Karpas-422 (cell line): ENCODE measurements at regions not wholly inside any gene's neighbourhood (a gene's known extent, or its start where the extent isn't known, plus 50 kb on each side); places are given as distances from the start of the nearest gene placed in this dataset.

Experiments
- DNase-seq: peaks from one replicate; pipeline ENCODE4 v3.0.0-alpha.2; 2015
- H2AFZ ChIP-seq: fragments of 200-600 bp; sonication (generic); 2 replicates; pipeline ENCODE4 v1.6.1; 2014; ENCODE audit warnings: antibody characterized with exemption, low read length, mixed read lengths
- H3K27ac ChIP-seq: fragments of 200-600 bp; sonication (generic); 2 replicates; pipeline ENCODE4 v1.5.1; 2014; ENCODE audit warnings: mild to moderate bottlenecking, low read length, moderate library complexity
- H3K27me3 ChIP-seq: fragments of 200-600 bp; sonication (generic); 2 replicates; pipeline ENCODE4 v1.6.1; 2014; ENCODE audit warnings: low read length, mixed read lengths
- H3K36me3 ChIP-seq: fragments of 200-600 bp; sonication (generic); 2 replicates; pipeline ENCODE4 v1.6.1; 2014; ENCODE audit warnings: low read length, mixed read lengths; ENCODE audit not compliant: insufficient read depth
- H3K4me1 ChIP-seq: fragments of 200-600 bp; sonication (generic); 2 replicates; pipeline ENCODE4 v1.6.1; 2014; ENCODE audit warnings: mild to moderate bottlenecking, low read length, mixed read lengths
- H3K4me2 ChIP-seq: fragments of 200-600 bp; sonication (generic); 2 replicates; pipeline ENCODE4 v1.6.1; 2014; ENCODE audit warnings: low read length, low read depth, mild to moderate bottlenecking; ENCODE audit not compliant: poor library complexity, severe bottlenecking
- H3K4me3 ChIP-seq: fragments of 200-600 bp; sonication (generic); 2 replicates; pipeline ENCODE4 v1.5.1; 2014; ENCODE audit warnings: mild to moderate bottlenecking, antibody characterized with exemption, low read length, mixed read lengths
- H3K79me2 ChIP-seq: fragments of 200-600 bp; sonication (generic); 2 replicates; pipeline ENCODE4 v1.6.1; 2014; ENCODE audit warnings: mild to moderate bottlenecking, low read length, mixed read lengths
- H3K9ac ChIP-seq: fragments of 200-600 bp; sonication (generic); 2 replicates; pipeline ENCODE4 v1.6.0; 2014; ENCODE audit warnings: low read length
- H3K9me2 ChIP-seq: fragments of 200-600 bp; sonication (generic), shearing (Covaris generic); replicated peaks from 2 replicates; pipeline ENCODE4 v1.6.0; 2014; ENCODE audit warnings: mild to moderate bottlenecking, low read length, moderate library complexity; ENCODE audit not compliant: insufficient read depth
- H3K9me3 ChIP-seq: fragments of 300-700, 200-600 bp; sonication (generic); 2 replicates; pipeline ENCODE4 v1.6.1; 2014; ENCODE audit warnings: low read length, mixed read lengths
- H4K20me1 ChIP-seq: fragments of 200-600 bp; sonication (generic); 2 replicates; pipeline ENCODE4 v1.6.1; 2014; ENCODE audit warnings: mild to moderate bottlenecking, antibody characterized with exemption, low read length, low read depth; ENCODE audit not compliant: insufficient read depth

DNA sequence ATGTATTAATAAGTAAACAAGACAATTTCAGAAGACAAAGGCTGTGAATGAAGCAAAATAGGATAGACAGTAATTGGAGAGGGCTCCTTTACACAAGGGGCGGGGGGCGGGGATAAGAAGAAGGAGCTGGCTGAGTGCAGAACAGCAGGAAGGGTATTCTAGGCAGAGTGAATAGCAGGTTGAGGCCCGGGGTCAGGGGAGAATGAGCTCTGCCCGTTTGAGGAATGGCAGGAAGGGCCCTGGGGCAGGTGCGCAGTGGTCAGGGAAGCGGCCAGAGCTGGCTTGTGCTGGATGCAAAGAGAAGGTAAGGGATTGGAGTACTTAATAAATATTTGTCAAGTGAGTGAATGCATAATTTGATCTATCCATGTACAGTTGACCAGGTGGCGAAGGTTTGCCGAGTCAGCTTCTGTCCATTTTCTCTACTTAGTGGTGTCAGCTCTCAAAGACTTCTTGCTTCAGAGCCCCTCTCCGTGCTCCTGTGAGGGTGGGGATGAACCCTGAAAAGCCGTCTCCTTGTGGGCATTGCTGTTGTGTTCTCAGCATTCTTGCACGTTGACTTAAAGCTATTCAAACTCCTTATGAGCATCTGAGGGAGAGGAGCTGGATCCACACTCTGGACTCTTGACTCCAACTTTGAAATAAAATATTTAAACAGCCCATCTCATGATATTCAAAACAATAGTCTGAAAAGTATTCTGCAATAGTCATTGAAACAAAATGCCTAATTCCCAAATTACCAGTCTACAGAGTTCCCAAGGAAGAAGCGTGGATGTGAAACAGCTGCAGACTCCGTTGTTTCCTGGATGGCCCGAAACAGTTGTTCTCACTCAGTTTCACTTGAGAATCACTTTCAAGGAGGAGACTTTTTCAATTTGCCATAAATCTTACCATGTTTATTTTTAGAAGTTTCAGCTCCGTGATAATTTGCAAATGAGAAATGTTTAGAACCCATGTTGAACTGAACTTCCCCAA lies 105.1 kb downstream of the EDN3 start:
- H3K9me2 ChIP-seq, result no peaks in the 10 kb centered on the region
- no peaks in the 10 kb centered on the region for H3K36me3 ChIP-seq
- H3K4me2 ChIP-seq, result no peak overlapping the region
- no peak overlapping the region for H2AFZ ChIP-seq
- no peak overlapping the region for H3K9ac ChIP-seq
- no peaks in the 10 kb centered on the region for H4K20me1 ChIP-seq
- DNase-seq, result no peak
- H3K4me1 ChIP-seq, result peaks cover 6% of the 10 kb centered on the region
- H3K9me3 ChIP-seq, result no peaks in the 10 kb centered on the region
- H3K79me2 ChIP-seq, result no peaks in the 10 kb centered on the region
- H3K27ac ChIP-seq, result no peak overlapping the region
- H3K27me3 ChIP-seq, result no peaks in the 10 kb centered on the region
- no peak overlapping the region for H3K4me3 ChIP-seq

DNA sequence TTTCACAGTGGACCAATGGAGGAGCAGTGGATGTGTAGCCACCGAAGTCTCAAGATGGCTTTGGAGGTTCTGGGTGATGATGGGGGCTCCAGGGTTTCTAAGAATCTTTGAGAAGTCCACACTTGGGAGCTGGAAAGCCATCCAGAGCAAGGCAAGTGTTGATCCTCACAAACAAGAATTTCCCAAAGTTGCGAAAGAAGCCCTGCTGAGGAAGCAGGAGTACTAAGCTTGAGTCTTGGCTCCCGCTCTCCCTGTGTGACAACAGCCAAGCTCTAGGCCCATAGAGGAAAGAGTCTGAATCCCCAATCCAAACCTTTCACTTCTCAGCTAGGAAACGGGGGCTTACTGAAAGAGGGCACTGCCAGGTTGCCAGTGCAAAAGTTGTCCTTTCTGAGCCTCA lies 106.0 kb downstream of the EDN3 start:
- Histone ChIP-seq H3K79me2 (no peaks in the 10 kb centered on the region), H3K9ac (no peak overlapping the region), H3K9me2 (no peaks in the 10 kb centered on the region), H3K4me1 (peaks cover 6% of the 10 kb centered on the region), H3K9me3 (no peaks in the 10 kb centered on the region), H3K27ac (no peak overlapping the region), H4K20me1 (no peaks in the 10 kb centered on the region), H3K27me3 (no peaks in the 10 kb centered on the region), H3K36me3 (no peaks in the 10 kb centered on the region), H3K4me3 (no peak overlapping the region), H3K4me2 (no peak overlapping the region), H2AFZ (no peak overlapping the region)
- DNase-seq, result no peak

- Histone ChIP-seq H3K27me3 (no peaks in the 10 kb centered on the region; the same call in 1 of the 2 replicates), H3K79me2 (no peaks in the 10 kb centered on the region), H2AFZ (no peak overlapping the region), H3K4me1 (no peaks in the 10 kb centered on the region), H3K9me2 (no peaks in the 10 kb centered on the region), H3K4me3 (no peak overlapping the region), H3K9me3 (no peaks in the 10 kb centered on the region), H3K4me2 (no peak overlapping the region), H4K20me1 (no peaks in the 10 kb centered on the region), H3K36me3 (no peaks in the 10 kb centered on the region), H3K9ac (no peak overlapping the region), H3K27ac (no peak overlapping the region)
- DNase-seq, result no peak
Observed at GRCh38 chr20:59411170-59411569, 110.8 kb downstream of the EDN3 start.

GRCh38 chr20:59411589-59411988 lies 111.2 kb downstream of the EDN3 start:
- H3K9me2 ChIP-seq, result no peaks in the 10 kb centered on the region
- H3K4me2 ChIP-seq, result no peak overlapping the region
- no peak for DNase-seq

GRCh38 chr20:59412181-59412580 lies 111.8 kb downstream of the EDN3 start:
- H3K4me2 ChIP-seq, result no peak overlapping the region
- no peak overlapping the region for H3K9ac ChIP-seq
- H3K79me2 ChIP-seq, result no peaks in the 10 kb centered on the region
- H3K4me1 ChIP-seq, result no peaks in the 10 kb centered on the region
- no peaks in the 10 kb centered on the region for H3K36me3 ChIP-seq
- no peak overlapping the region for H3K4me3 ChIP-seq
- no peaks in the 10 kb centered on the region for H4K20me1 ChIP-seq
- H3K9me3 ChIP-seq, result no peaks in the 10 kb centered on the region
- H3K9me2 ChIP-seq, result no peaks in the 10 kb centered on the region
- DNase-seq, result no peak
- no peak overlapping the region for H3K27ac ChIP-seq
- H3K27me3 ChIP-seq, result no peaks in the 10 kb centered on the region; the same call in 1 of the 2 replicates
- H2AFZ ChIP-seq, result no peak overlapping the region

More at GRCh38 chr20:59411589-59411988, 111.2 kb downstream of the EDN3 start:
- Histone ChIP-seq H3K9ac (no peak overlapping the region), H3K4me1 (no peaks in the 10 kb centered on the region), H3K27ac (no peak overlapping the region), H3K9me3 (no peaks in the 10 kb centered on the region), H3K79me2 (no peaks in the 10 kb centered on the region), H3K27me3 (no peaks in the 10 kb centered on the region; the same call in 1 of the 2 replicates), H4K20me1 (no peaks in the 10 kb centered on the region), H3K36me3 (no peaks in the 10 kb centered on the region), H2AFZ (no peak overlapping the region), H3K4me3 (no peak overlapping the region)

GRCh38 chr20:59412875-59413284 lies 112.5 kb downstream of the EDN3 start:
- Histone ChIP-seq H3K4me1 (no peaks in the 10 kb centered on the region), H3K9ac (no peak overlapping the region), H3K27me3 (no peaks in the 10 kb centered on the region; the same call in 1 of the 2 replicates), H3K4me3 (no peak overlapping the region), H2AFZ (no peak overlapping the region), H3K27ac (no peak overlapping the region), H3K9me2 (no peaks in the 10 kb centered on the region), H3K79me2 (no peaks in the 10 kb centered on the region), H4K20me1 (no peaks in the 10 kb centered on the region), H3K36me3 (no peaks in the 10 kb centered on the region), H3K4me2 (no peak overlapping the region), H3K9me3 (no peaks in the 10 kb centered on the region)
- DNase-seq, result peak; percentile 45

GRCh38 chr20:59413326-59413865 lies 113.0 kb downstream of the EDN3 start:
- no peak overlapping the region for H3K27ac ChIP-seq
- H3K79me2 ChIP-seq, result no peaks in the 10 kb centered on the region
- DNase-seq, result no peak
- H3K36me3 ChIP-seq, result no peaks in the 10 kb centered on the region
- no peak overlapping the region for H3K9ac ChIP-seq
- H3K9me3 ChIP-seq, result no peaks in the 10 kb centered on the region
- no peak overlapping the region for H2AFZ ChIP-seq
- no peaks in the 10 kb centered on the region for H3K4me1 ChIP-seq
- no peak overlapping the region for H3K4me2 ChIP-seq
- H3K9me2 ChIP-seq, result no peaks in the 10 kb centered on the region
- H3K4me3 ChIP-seq, result no peak overlapping the region
- H3K27me3 ChIP-seq, result no peaks in the 10 kb centered on the region; the same call in 1 of the 2 replicates
- H4K20me1 ChIP-seq, result no peaks in the 10 kb centered on the region

GRCh38 chr20:59414936-59415623 lies 114.7 kb downstream of the EDN3 start:
- no peak for DNase-seq
- no peak overlapping the region for H2AFZ ChIP-seq
- H3K27ac ChIP-seq, result no peak overlapping the region
- H3K9ac ChIP-seq, result no peak overlapping the region
- H3K9me3 ChIP-seq, result no peaks in the 10 kb centered on the region
- no peaks in the 10 kb centered on the region for H3K79me2 ChIP-seq
- H3K27me3 ChIP-seq, result no peaks in the 10 kb centered on the region; the same call in 1 of the 2 replicates
- no peaks in the 10 kb centered on the region for H3K9me2 ChIP-seq
- H3K4me3 ChIP-seq, result no peak overlapping the region
- no peak overlapping the region for H3K4me2 ChIP-seq
- no peaks in the 10 kb centered on the region for H3K4me1 ChIP-seq
- H3K36me3 ChIP-seq, result no peaks in the 10 kb centered on the region
- H4K20me1 ChIP-seq, result no peaks in the 10 kb centered on the region
